ENCODE measurements at regions not wholly inside any gene's neighbourhood (a gene's known extent, or its start where the extent isn't known, plus 50 kb on each side); places are given as distances from the start of the nearest gene placed in this dataset.

DNA sequence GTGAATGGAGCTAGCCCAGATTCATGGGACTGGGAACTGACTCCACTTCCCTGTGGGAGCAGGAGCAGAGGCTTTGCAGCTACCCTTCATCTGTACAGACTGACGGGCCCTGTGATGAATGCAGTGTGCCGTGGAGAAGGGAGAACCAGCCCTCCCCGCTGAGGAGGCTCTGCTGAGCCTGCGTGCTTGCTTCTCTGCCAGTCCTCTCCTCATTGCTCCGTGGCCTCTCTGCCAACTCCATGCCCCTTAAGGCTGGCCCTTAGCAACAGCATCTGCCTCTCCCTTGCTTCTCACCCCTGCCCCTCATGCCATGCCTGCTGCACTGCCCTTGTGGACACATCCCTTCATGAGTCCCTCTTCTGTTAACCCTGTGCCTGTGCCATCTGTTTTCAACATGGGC lies 53.6 kb downstream of the GADD45G start:
- ChIA-PET POLR2A (no interaction called here), CTCF (no interaction called here)
- Histone ChIP-seq H3K27me3 (ENCODE audit: control insufficient read depth in 1 of 2, insufficient read depth in 2 of 2, low read length in 2 of 2) (no peaks in the 10 kb centered on the region), H3K36me3 (ENCODE audit: insufficient read depth, low read length) (no peaks in the 10 kb centered on the region), H3K27ac (ENCODE audit: low read depth in 1 of 2, low read length in 2 of 2) (no peak overlapping the region), H3K4me1 (ENCODE audit: insufficient read depth, low read length) (peaks cover 19% of the 10 kb centered on the region), H3K9me3 (ENCODE audit: control insufficient read depth in 1 of 2, insufficient read depth in 1 of 2, low read length in 2 of 2) (peaks cover 0 to 14% of the 10 kb centered on the region in 2 experiments), H3K4me3 (ENCODE audit: low read length) (no peak overlapping the region)
- peaks cover 18% of the 10 kb centered on the region for H3K4me1 Mint-ChIP-seq (ENCODE audit: low read depth)
- H3K27me3 Mint-ChIP-seq, result peaks cover 8% of the 10 kb centered on the region
- ATAC-seq (ENCODE audit: poor library complexity), result no peak
- no peak overlapping the region for H3K27ac Mint-ChIP-seq
- intact Hi-C loops (cut with DNase I, micrococcal nuclease), result no loop called here
- H3K4me3 Mint-ChIP-seq, result no peak overlapping the region
- TF ChIP-seq, protein P1, sequence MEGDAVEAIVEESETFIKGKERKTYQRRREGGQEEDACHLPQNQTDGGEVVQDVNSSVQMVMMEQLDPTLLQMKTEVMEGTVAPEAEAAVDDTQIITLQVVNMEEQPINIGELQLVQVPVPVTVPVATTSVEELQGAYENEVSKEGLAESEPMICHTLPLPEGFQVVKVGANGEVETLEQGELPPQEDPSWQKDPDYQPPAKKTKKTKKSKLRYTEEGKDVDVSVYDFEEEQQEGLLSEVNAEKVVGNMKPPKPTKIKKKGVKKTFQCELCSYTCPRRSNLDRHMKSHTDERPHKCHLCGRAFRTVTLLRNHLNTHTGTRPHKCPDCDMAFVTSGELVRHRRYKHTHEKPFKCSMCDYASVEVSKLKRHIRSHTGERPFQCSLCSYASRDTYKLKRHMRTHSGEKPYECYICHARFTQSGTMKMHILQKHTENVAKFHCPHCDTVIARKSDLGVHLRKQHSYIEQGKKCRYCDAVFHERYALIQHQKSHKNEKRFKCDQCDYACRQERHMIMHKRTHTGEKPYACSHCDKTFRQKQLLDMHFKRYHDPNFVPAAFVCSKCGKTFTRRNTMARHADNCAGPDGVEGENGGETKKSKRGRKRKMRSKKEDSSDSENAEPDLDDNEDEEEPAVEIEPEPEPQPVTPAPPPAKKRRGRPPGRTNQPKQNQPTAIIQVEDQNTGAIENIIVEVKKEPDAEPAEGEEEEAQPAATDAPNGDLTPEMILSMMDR (IDR thresholded peaks at IDR 0.05), result no peak
- H3K9me3 Mint-ChIP-seq, result no peaks in the 10 kb centered on the region
- DNase-seq, result no peak
- no peaks in the 10 kb centered on the region for H3K36me3 Mint-ChIP-seq (ENCODE audit: low read depth)

DNA sequence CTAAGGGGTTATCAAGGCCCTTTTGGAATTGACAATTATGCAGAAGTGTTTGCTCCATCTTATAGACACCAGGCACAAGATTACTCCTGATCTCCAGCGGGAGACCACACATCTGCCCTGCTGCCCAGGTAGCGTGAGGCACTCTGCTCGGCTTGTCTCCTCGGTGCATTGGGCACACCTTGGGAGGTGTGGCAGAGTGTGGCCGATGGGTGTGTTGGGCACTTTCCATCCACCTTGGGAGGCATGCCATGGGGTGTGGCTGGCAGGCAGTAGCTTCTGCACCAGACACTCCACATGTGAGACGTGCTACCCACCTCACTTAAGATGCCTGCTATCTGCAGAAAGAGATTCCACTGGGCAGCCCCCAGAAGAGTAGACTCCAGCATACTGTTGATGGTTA lies 54.1 kb downstream of the GADD45G start:
- ChIA-PET CTCF (no interaction called here), POLR2A (no interaction called here)
- Mint-ChIP-seq H3K4me3 (no peak overlapping the region), H3K4me1 (ENCODE audit: low read depth) (peaks cover 18% of the 10 kb centered on the region), H3K27ac (no peak overlapping the region), H3K27me3 (peaks cover 11% of the 10 kb centered on the region), H3K9me3 (no peaks in the 10 kb centered on the region), H3K36me3 (ENCODE audit: low read depth) (no peaks in the 10 kb centered on the region)
- H3K36me3 ChIP-seq (ENCODE audit: insufficient read depth, low read length), result no peaks in the 10 kb centered on the region
- H3K27ac ChIP-seq (ENCODE audit: low read depth in 1 of 2, low read length in 2 of 2), result no peak overlapping the region
- ATAC-seq (ENCODE audit: poor library complexity) (no peak), DNase-seq (no peak)
- no peak overlapping the region for H3K4me3 ChIP-seq (ENCODE audit: low read length)
- H3K4me1 ChIP-seq (ENCODE audit: insufficient read depth, low read length), result peaks cover 20% of the 10 kb centered on the region
- TF ChIP-seq, protein P1 (IDR thresholded peaks at IDR 0.05), result no peak
- H3K27me3 ChIP-seq (ENCODE audit: control insufficient read depth in 1 of 2, insufficient read depth in 2 of 2, low read length in 2 of 2), result no peaks in the 10 kb centered on the region
- H3K9me3 ChIP-seq (ENCODE audit: control insufficient read depth in 1 of 2, insufficient read depth in 1 of 2, low read length in 2 of 2), result peaks cover 0 to 14% of the 10 kb centered on the region in 2 experiments
- intact Hi-C loops (cut with DNase I, micrococcal nuclease), result no loop called here

DNA sequence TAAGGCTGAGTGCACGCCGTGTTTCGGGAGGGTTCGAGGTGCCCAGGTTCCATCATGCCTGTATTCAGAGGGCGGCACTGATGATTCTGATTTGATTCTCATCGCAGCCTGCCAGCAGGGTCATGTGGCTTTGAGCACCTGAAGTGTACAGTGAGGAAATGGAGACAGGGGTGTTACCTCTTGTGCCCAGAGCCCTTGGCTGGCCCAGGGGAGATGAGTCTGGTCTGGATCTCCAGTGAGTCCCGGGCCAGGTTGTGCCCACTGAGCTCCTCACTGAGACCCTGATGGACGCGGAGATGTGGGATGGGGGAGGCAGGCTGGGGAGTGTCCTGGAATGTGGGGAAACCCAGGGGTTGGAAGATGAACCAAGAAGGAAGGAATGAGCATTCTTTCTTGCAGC lies 54.7 kb downstream of the GADD45G start:
- Mint-ChIP-seq H3K27me3 (peaks cover 11% of the 10 kb centered on the region), H3K36me3 (ENCODE audit: low read depth) (no peaks in the 10 kb centered on the region), H3K4me1 (ENCODE audit: low read depth) (peaks cover 18% of the 10 kb centered on the region), H3K27ac (no peak overlapping the region), H3K4me3 (no peak overlapping the region), H3K9me3 (no peaks in the 10 kb centered on the region)
- Histone ChIP-seq H3K27ac (ENCODE audit: low read depth in 1 of 2, low read length in 2 of 2) (no peak overlapping the region), H3K4me1 (ENCODE audit: insufficient read depth, low read length) (peaks cover 20% of the 10 kb centered on the region), H3K4me3 (ENCODE audit: low read length) (no peak overlapping the region), H3K9me3 (ENCODE audit: control insufficient read depth in 1 of 2, insufficient read depth in 1 of 2, low read length in 2 of 2) (peaks cover 0 to 14% of the 10 kb centered on the region in 2 experiments), H3K27me3 (ENCODE audit: control insufficient read depth in 1 of 2, insufficient read depth in 2 of 2, low read length in 2 of 2) (no peaks in the 10 kb centered on the region), H3K36me3 (ENCODE audit: insufficient read depth, low read length) (no peaks in the 10 kb centered on the region)
- ChIA-PET CTCF (no interaction called here), POLR2A (no interaction called here)
- DNase-seq (no peak), ATAC-seq (ENCODE audit: poor library complexity) (no peak)
- intact Hi-C loops (cut with DNase I, micrococcal nuclease), result no loop called here
- TF ChIP-seq, protein P1 (IDR thresholded peaks at IDR 0.05), result no peak

Data from CD4-positive, alpha-beta T cell (primary cell).